Sigmoid colon (tissue), 4 donors: ENCODE measurements at regions not wholly inside any gene's neighbourhood (a gene's known extent, or its start where the extent isn't known, plus 50 kb on each side); places are given as distances from the start of the nearest gene placed in this dataset.

ENCODE experiments used
- CTCF ChIP-seq, 4 experiments: fragments of 450-650 bp in 3 of 4; fragments of 200-600 bp in 1 of 4; IDR thresholded peaks; one replicate each; pipeline ENCODE4 v1.5.1; 2016 to 2019; ENCODE audit warnings: antibody characterized with exemption in 4 of 4, mild to moderate bottlenecking in 3 of 4, moderate library complexity in 2 of 4
- EP300 ChIP-seq, 4 donors: sonication (generic); formaldehyde crosslinking; IDR thresholded peaks; one replicate each; pipeline ENCODE4 v1.6.1; 2017; ENCODE audit warnings: antibody characterized with exemption in 4 of 4
- POLR2A ChIP-seq, 2 donors: fragments of 450-650 bp; IDR thresholded peaks; one replicate each; pipeline ENCODE4 v1.6.1; 2016; ENCODE audit warnings: antibody characterized with exemption in 2 of 2, mild to moderate bottlenecking in 2 of 2, moderate library complexity in 2 of 2
- POLR2AphosphoS5 ChIP-seq, 4 donors: sonication (generic); formaldehyde crosslinking; IDR thresholded peaks; one replicate each; pipeline ENCODE4 v1.6.1; 2017; ENCODE audit warnings: antibody characterized with exemption in 4 of 4

- TF ChIP-seq CTCF (IDR thresholded peaks at IDR 0.05) (no peak), POLR2A (IDR thresholded peaks at IDR 0.05) (no peak), EP300 (IDR thresholded peaks at IDR 0.05) (no peak), POLR2AphosphoS5 (IDR thresholded peaks at IDR 0.05) (no peak)
Observed at GRCh38 chr4:57875829-57876392, 765.7 kb upstream of the IGFBP7 start.
